RPMI7951 (cell line): ENCODE measurements at regions not wholly inside any gene's neighbourhood (a gene's known extent, or its start where the extent isn't known, plus 50 kb on each side); places are given as distances from the start of the nearest gene placed in this dataset.
A peak's percentile ranks its signal among the peaks of the same experiment; 100 is the strongest.

ENCODE experiments used
- DNase-seq: peaks from one replicate; pipeline ENCODE4 v3.0.0-alpha.2; 2012; ENCODE audit warnings: low read depth

- DNase-seq, result no peak
Observed at GRCh38 chr15:70556151-70556741, 207.1 kb downstream of the UACA start.

GRCh38 chr15:70555713-70556112 lies 207.6 kb downstream of the UACA start:
- no peak for DNase-seq

- DNase-seq, result no peak
Observed at GRCh38 chr15:70547846-70548487, 215.4 kb downstream of the UACA start.

- DNase-seq, result no peak
Observed at GRCh38 chr15:70545526-70545925, 217.8 kb downstream of the UACA start.

GRCh38 chr15:70541511-70541910 lies 221.8 kb downstream of the UACA start:
- no peak for DNase-seq

GRCh38 chr15:70539912-70540530 lies 223.3 kb downstream of the UACA start:
- no peak for DNase-seq

- DNase-seq, result no peak
Observed at GRCh38 chr15:70539409-70539808, 223.9 kb downstream of the UACA start.

- DNase-seq, result peak; percentile 50
Observed at GRCh38 chr15:70538278-70538677, 225.1 kb downstream of the UACA start.

GRCh38 chr15:70535955-70536338 lies 227.4 kb downstream of the UACA start:
- no peak for DNase-seq

- DNase-seq, result peak; percentile 77
Observed at GRCh38 chr15:70535071-70535954, 228.0 kb downstream of the UACA start.

GRCh38 chr15:70533931-70534742 lies 229.2 kb downstream of the UACA start:
- DNase-seq, result peak; percentile 56

- no peak for DNase-seq
Observed at GRCh38 chr15:70532531-70533186, 230.7 kb downstream of the UACA start.

- DNase-seq, result no peak
Observed at GRCh38 chr15:70531576-70531975, 231.8 kb downstream of the UACA start.

- DNase-seq, result no peak
Observed at GRCh38 chr15:70530906-70531305, 232.5 kb downstream of the UACA start.

GRCh38 chr15:70530503-70530902 lies 232.9 kb downstream of the UACA start:
- no peak for DNase-seq

GRCh38 chr15:70530017-70530499 lies 233.3 kb downstream of the UACA start:
- DNase-seq, result no peak

- DNase-seq, result no peak
Observed at GRCh38 chr15:70528816-70529215, 234.5 kb downstream of the UACA start.

- peak; percentile 90 for DNase-seq
Observed at GRCh38 chr15:70528270-70528706, 235.1 kb downstream of the UACA start.

GRCh38 chr15:70526974-70527325 lies 236.4 kb downstream of the UACA start:
- no peak for DNase-seq

GRCh38 chr15:70526221-70526973 lies 237.0 kb downstream of the UACA start:
- DNase-seq, result peak; percentile 98
